IMR-90 (cell line): ENCODE measurements at regions not wholly inside any gene's neighbourhood (a gene's known extent, or its start where the extent isn't known, plus 50 kb on each side); places are given as distances from the start of the nearest gene placed in this dataset.

Experiments
- ELK1 ChIP-seq: fragments of 150-350 bp; IDR thresholded peaks from 2 replicates; pipeline ENCODE4 v1.6.1; 2016; ENCODE audit warnings: low read depth, mild to moderate bottlenecking, low read length, moderate library complexity, borderline replicate concordance
- MAFK ChIP-seq: IDR thresholded peaks from 2 replicates; pipeline ENCODE4 v1.6.1; 2012; ENCODE audit warnings: low read depth, low read length, improper control_type of control experiment
- TF ChIP-seq, protein P1 (sequence below): conservative IDR thresholded peaks from 2 replicates; pipeline ENCODE4 v1.5.1; 2012; ENCODE audit warnings: mild to moderate bottlenecking, low read depth, low read length, improper control_type of control experiment

DNA sequence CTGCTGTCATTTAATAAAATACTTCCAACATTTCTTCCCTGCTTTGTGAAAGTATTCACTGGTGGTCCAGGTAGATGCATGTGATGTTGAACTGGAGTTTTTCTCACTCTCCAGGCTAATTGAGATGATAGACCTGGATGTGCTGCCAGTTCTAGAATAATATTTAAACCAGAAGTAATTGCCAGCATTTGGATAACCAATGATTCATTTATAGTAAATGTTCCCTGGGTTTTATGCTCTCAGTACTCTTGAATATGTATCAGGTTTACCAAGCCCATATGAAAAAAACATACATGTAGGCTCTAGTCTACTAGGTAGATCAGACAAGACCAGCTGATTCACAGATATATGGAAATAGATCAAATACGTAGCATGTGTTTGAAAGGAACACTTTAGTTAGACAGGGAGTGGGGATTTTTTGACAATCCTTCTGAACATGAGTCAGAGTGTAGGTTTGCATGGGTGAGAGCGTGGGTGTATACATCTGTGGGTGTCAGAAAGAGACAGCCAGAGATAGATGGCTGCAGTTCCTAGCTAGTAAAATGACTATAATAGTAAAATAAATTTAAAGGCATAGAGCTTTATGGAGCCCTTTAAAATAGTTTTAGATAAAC, 115.1 kb downstream of the NAB1 start:
- no peak for TF ChIP-seq ELK1
- TF ChIP-seq, protein P1, sequence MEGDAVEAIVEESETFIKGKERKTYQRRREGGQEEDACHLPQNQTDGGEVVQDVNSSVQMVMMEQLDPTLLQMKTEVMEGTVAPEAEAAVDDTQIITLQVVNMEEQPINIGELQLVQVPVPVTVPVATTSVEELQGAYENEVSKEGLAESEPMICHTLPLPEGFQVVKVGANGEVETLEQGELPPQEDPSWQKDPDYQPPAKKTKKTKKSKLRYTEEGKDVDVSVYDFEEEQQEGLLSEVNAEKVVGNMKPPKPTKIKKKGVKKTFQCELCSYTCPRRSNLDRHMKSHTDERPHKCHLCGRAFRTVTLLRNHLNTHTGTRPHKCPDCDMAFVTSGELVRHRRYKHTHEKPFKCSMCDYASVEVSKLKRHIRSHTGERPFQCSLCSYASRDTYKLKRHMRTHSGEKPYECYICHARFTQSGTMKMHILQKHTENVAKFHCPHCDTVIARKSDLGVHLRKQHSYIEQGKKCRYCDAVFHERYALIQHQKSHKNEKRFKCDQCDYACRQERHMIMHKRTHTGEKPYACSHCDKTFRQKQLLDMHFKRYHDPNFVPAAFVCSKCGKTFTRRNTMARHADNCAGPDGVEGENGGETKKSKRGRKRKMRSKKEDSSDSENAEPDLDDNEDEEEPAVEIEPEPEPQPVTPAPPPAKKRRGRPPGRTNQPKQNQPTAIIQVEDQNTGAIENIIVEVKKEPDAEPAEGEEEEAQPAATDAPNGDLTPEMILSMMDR, result no peak
- no peak for TF ChIP-seq MAFK
